ENCODE measurements at regions not wholly inside any gene's neighbourhood (a gene's known extent, or its start where the extent isn't known, plus 50 kb on each side); places are given as distances from the start of the nearest gene placed in this dataset.

GRCh38 chr10:78714225-78714624 is 354.5 kb upstream of the ZMIZ1 start:
- ChIA-PET POLR2A (no interaction called here), CTCF (no interaction called here)
- no peak for TF ChIP-seq SUZ12 (IDR thresholded peaks at IDR 0.05)
- no peak for TF ChIP-seq TARDBP (IDR thresholded peaks at IDR 0.05)
- TF ChIP-seq FOXA1 (IDR thresholded peaks at IDR 0.05): no peak
- no peak for TF ChIP-seq L3MBTL2 (conservative IDR thresholded peaks at IDR 0.05)
- TF ChIP-seq ELF4 (IDR thresholded peaks at IDR 0.05): no peak
- TF ChIP-seq FOXM1 (IDR thresholded peaks at IDR 0.05; ENCODE audit: borderline replicate concordance): no peak
- no peak for TF ChIP-seq CTBP1 (IDR thresholded peaks at IDR 0.05; ENCODE audit: borderline replicate concordance)
- no peak for TF ChIP-seq SP1 (IDR thresholded peaks at IDR 0.05)
- TF ChIP-seq FOXK2 (IDR thresholded peaks at IDR 0.05): no peak
- DNase-seq (ENCODE audit: extremely low spot score): no peak

- no peak for DNase-seq (ENCODE audit: extremely low spot score)
- POLR2A ChIA-PET: no interaction called here
- CTCF ChIA-PET: no interaction called here
- TF ChIP-seq ARNT (IDR thresholded peaks at IDR 0.05) (no peak), PKNOX1 (IDR thresholded peaks at IDR 0.05) (no peak), ZNF384 (IDR thresholded peaks at IDR 0.05) (no peak), SUZ12 (IDR thresholded peaks at IDR 0.05) (no peak), L3MBTL2 (conservative IDR thresholded peaks at IDR 0.05) (no peak), FOXA1 (IDR thresholded peaks at IDR 0.05) (no peak), ELF4 (IDR thresholded peaks at IDR 0.05) (no peak), TARDBP (IDR thresholded peaks at IDR 0.05) (no peak), SP1 (IDR thresholded peaks at IDR 0.05) (no peak), NFRKB (IDR thresholded peaks at IDR 0.05) (no peak), LEF1 (IDR thresholded peaks at IDR 0.05; ENCODE audit: borderline replicate concordance) (no peak)
Observed at GRCh38 chr10:78715435-78715834, 353.3 kb upstream of the ZMIZ1 start.

DNA sequence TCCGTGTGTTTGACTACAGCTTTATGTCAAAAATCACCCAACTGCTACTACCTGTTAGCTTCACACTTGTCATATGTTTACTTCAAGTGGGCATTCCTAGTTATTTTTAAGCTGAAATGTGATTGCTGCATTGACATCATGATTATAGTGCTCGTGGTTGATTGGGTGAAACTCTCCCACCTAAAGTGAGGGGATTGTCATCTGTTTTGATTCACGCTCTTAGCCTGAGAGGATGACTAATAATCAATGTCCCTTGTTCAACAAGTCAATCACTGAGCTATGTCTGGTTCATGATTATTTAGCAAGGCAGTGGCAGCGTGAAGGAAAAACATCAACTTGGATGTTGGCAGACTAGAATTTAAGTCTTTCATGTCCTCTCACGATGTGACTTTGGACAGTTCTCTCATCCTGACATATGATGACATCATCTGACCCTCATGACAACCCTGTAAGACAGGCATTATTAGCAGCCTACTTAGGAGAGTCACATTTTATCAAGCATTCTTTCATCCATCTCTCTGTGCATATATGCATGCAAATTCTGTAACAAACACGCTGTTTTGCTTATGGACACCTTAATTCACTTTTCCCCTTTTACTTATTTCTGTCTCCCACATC is 352.6 kb upstream of the ZMIZ1 start:
- DNase-seq (ENCODE audit: extremely low spot score): no peak
- ChIA-PET POLR2A (no interaction called here), CTCF (no interaction called here)
- TF ChIP-seq FOXK2 (IDR thresholded peaks at IDR 0.05): no peak
- TF ChIP-seq ARNT (IDR thresholded peaks at IDR 0.05): no peak
- TF ChIP-seq TARDBP (IDR thresholded peaks at IDR 0.05): no peak
- TF ChIP-seq CTBP1 (IDR thresholded peaks at IDR 0.05; ENCODE audit: borderline replicate concordance): no peak
- no peak for TF ChIP-seq LEF1 (IDR thresholded peaks at IDR 0.05; ENCODE audit: borderline replicate concordance)

DNA sequence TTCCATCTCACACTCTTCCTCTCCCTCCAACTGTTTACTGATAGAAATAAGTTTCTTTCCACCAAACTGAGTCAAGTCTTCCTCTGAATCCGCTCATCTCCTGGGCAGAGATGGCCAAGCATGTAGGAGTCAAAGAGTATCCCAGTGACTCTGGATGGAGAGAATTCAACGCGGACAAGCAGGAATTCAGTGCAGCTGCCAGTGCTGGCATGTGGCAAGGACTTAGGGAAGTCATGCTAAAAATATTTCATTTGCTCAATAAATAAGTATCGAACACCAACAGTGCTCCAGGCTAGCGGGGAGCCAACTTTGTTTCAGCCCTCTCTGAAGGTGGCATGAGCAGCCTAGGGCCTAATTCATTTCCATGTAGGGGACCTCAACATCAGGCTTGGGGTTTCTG is 351.6 kb upstream of the ZMIZ1 start:
- POLR2A ChIA-PET: no interaction called here
- no peak for TF ChIP-seq FOXA1 (IDR thresholded peaks at IDR 0.05)
- TF ChIP-seq L3MBTL2 (conservative IDR thresholded peaks at IDR 0.05): no peak
- TF ChIP-seq HDGF (IDR thresholded peaks at IDR 0.05; ENCODE audit: borderline replicate concordance): no peak
- CTCF ChIA-PET: no interaction called here
- no peak for DNase-seq (ENCODE audit: extremely low spot score)

DNA sequence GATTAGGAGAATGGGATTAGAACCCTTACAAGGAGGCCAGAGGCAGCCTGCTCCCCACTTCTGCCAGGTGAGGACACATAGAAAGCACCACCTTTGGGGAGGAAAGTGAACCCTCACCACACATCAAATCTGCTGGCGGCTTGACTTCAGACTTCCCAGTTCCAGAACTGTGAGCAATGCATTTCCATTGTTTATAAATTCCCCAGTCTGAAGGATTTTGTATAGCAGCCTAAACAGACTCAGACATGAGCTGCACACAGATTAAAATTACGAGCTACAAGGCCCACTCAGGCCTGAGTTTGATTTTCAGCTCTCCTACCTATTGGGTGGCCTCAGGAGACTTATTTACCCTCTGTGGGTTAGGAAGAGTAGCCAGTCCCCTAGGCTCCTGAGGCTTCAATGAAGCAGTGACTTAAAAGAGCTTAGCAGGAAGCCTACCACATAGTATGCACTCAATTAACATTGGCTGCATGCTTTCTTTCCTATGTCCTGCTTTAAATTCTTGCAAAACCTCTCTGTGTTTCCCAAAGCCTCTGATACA is 350.7 kb upstream of the ZMIZ1 start:
- CTCF ChIA-PET: no interaction called here

GRCh38 chr10:78719276-78719675 is 349.5 kb upstream of the ZMIZ1 start:
- TF ChIP-seq ARNT (IDR thresholded peaks at IDR 0.05) (no peak), ZNF384 (IDR thresholded peaks at IDR 0.05) (no peak), CTBP1 (IDR thresholded peaks at IDR 0.05; ENCODE audit: borderline replicate concordance) (no peak), L3MBTL2 (conservative IDR thresholded peaks at IDR 0.05) (no peak), FOXM1 (IDR thresholded peaks at IDR 0.05; ENCODE audit: borderline replicate concordance) (no peak), NFRKB (IDR thresholded peaks at IDR 0.05) (no peak), BHLHE40 (IDR thresholded peaks at IDR 0.05; ENCODE audit: borderline replicate concordance) (no peak), LEF1 (IDR thresholded peaks at IDR 0.05; ENCODE audit: borderline replicate concordance) (no peak), SUZ12 (IDR thresholded peaks at IDR 0.05) (no peak), SP1 (IDR thresholded peaks at IDR 0.05) (no peak), FOXA1 (IDR thresholded peaks at IDR 0.05) (no peak), TARDBP (IDR thresholded peaks at IDR 0.05) (no peak), ELF4 (IDR thresholded peaks at IDR 0.05) (no peak)
- no peak for DNase-seq (ENCODE audit: extremely low spot score)
- ChIA-PET CTCF (no interaction called here), POLR2A (no interaction called here)

More for the DNA sequence above, 350.7 kb upstream of the ZMIZ1 start:
- TF ChIP-seq CTBP1 (IDR thresholded peaks at IDR 0.05; ENCODE audit: borderline replicate concordance): no peak
- POLR2A ChIA-PET: no interaction called here
- no peak for DNase-seq (ENCODE audit: extremely low spot score)

DNA sequence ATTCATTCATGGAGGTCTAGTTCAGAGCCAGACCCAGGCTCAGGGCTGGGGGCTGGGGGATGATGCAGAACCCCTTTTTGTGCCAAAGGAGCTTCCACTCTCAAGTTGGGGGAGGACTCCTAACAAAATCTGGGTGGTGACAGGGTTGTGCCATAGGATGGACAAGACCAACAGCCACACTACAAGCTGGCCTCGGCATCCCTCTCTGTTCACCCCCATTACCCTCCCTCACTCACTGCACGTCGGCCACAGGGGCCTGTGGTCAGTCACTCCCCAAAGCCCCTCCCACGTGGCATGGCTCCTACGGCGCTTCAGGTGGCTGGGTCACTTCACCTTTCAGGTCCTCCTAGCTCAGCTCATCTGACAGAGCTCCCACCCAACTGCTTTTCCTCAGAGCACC is 348.7 kb upstream of the ZMIZ1 start:
- CTCF ChIA-PET: no interaction called here
- DNase-seq (ENCODE audit: extremely low spot score): no peak
- POLR2A ChIA-PET: no interaction called here
- TF ChIP-seq ZNF384 (IDR thresholded peaks at IDR 0.05) (no peak), FOXK2 (IDR thresholded peaks at IDR 0.05) (no peak)

GRCh38 chr10:78721231-78721630 is 347.5 kb upstream of the ZMIZ1 start:
- ChIA-PET POLR2A (no interaction called here), CTCF (no interaction called here)
- no peak for TF ChIP-seq NFRKB (IDR thresholded peaks at IDR 0.05)
- no peak for TF ChIP-seq FOXK2 (IDR thresholded peaks at IDR 0.05)
- TF ChIP-seq CTBP1 (IDR thresholded peaks at IDR 0.05; ENCODE audit: borderline replicate concordance): no peak
- TF ChIP-seq SUZ12 (IDR thresholded peaks at IDR 0.05): no peak
- no peak for TF ChIP-seq PKNOX1 (IDR thresholded peaks at IDR 0.05)
- TF ChIP-seq FOXA1 (IDR thresholded peaks at IDR 0.05): no peak
- no peak for TF ChIP-seq FOXM1 (IDR thresholded peaks at IDR 0.05; ENCODE audit: borderline replicate concordance)
- no peak for TF ChIP-seq HDGF (IDR thresholded peaks at IDR 0.05; ENCODE audit: borderline replicate concordance)
- no peak for TF ChIP-seq L3MBTL2 (conservative IDR thresholded peaks at IDR 0.05)
- no peak for TF ChIP-seq BHLHE40 (IDR thresholded peaks at IDR 0.05; ENCODE audit: borderline replicate concordance)
- no peak for TF ChIP-seq TARDBP (IDR thresholded peaks at IDR 0.05)
- TF ChIP-seq LEF1 (IDR thresholded peaks at IDR 0.05; ENCODE audit: borderline replicate concordance): no peak
- no peak for TF ChIP-seq ZNF384 (IDR thresholded peaks at IDR 0.05)
- TF ChIP-seq SP1 (IDR thresholded peaks at IDR 0.05): no peak
- TF ChIP-seq ARNT (IDR thresholded peaks at IDR 0.05): no peak
- no peak for TF ChIP-seq ELF4 (IDR thresholded peaks at IDR 0.05)
- no peak for DNase-seq (ENCODE audit: extremely low spot score)

All from HEK293T (cell line).